ENCODE measurements at regions not wholly inside any gene's neighbourhood (a gene's known extent, or its start where the extent isn't known, plus 50 kb on each side); places are given as distances from the start of the nearest gene placed in this dataset.
"Not testable (repeated sequence)": the region's sequence is repeated elsewhere in the genome, so short reads cannot be mapped to it uniquely, and the experiment has no call there.

- not testable (repeated sequence) for DNase-seq (ENCODE audit: extremely low read depth, low read depth)
These were observed 460.1 kb upstream of the NRSN1 start for GRCh38 chr6:23665911-23666310.

GRCh38 chr6:23672737-23673136 is 453.3 kb upstream of the NRSN1 start:
- DNase-seq (ENCODE audit: extremely low read depth, low read depth) = no peak

- DNase-seq (ENCODE audit: extremely low read depth, low read depth) = no peak
These were observed 447.4 kb upstream of the NRSN1 start for GRCh38 chr6:23678626-23679025.

GRCh38 chr6:23681743-23682142 is 444.3 kb upstream of the NRSN1 start:
- no peak for DNase-seq (ENCODE audit: extremely low read depth, low read depth)

- no peak for DNase-seq (ENCODE audit: extremely low read depth, low read depth)
These were observed 437.4 kb upstream of the NRSN1 start for GRCh38 chr6:23688650-23689049.

GRCh38 chr6:23690453-23691049 is 435.5 kb upstream of the NRSN1 start:
- no peak for DNase-seq (ENCODE audit: extremely low read depth, low read depth)

GRCh38 chr6:23692184-23692583 is 433.8 kb upstream of the NRSN1 start:
- DNase-seq (ENCODE audit: extremely low read depth, low read depth) = no peak

- no peak for DNase-seq (ENCODE audit: extremely low read depth, low read depth)
These were observed 429.0 kb upstream of the NRSN1 start for GRCh38 chr6:23696992-23697391.

- no peak for DNase-seq (ENCODE audit: extremely low read depth, low read depth)
These were observed 421.4 kb upstream of the NRSN1 start for GRCh38 chr6:23704479-23705052.

- DNase-seq (ENCODE audit: extremely low read depth, low read depth) = no peak
These were observed 420.3 kb upstream of the NRSN1 start for GRCh38 chr6:23705697-23706096.

- DNase-seq (ENCODE audit: extremely low read depth, low read depth) = no peak
These were observed 413.3 kb upstream of the NRSN1 start for GRCh38 chr6:23712756-23713155.

- DNase-seq (ENCODE audit: extremely low read depth, low read depth) = no peak
These were observed 412.8 kb upstream of the NRSN1 start for GRCh38 chr6:23713211-23713610.

- no peak for DNase-seq (ENCODE audit: extremely low read depth, low read depth)
These were observed 397.3 kb upstream of the NRSN1 start for GRCh38 chr6:23728707-23729106.

GRCh38 chr6:23731609-23732008 is 394.4 kb upstream of the NRSN1 start:
- DNase-seq (ENCODE audit: extremely low read depth, low read depth) = no peak

GRCh38 chr6:23732521-23732920 is 393.5 kb upstream of the NRSN1 start:
- DNase-seq (ENCODE audit: extremely low read depth, low read depth) = no peak

- DNase-seq (ENCODE audit: extremely low read depth, low read depth) = no peak
These were observed 390.9 kb upstream of the NRSN1 start for GRCh38 chr6:23735151-23735550.

GRCh38 chr6:23736577-23736976 is 389.4 kb upstream of the NRSN1 start:
- DNase-seq (ENCODE audit: extremely low read depth, low read depth) = no peak

GRCh38 chr6:23747239-23747638 is 378.8 kb upstream of the NRSN1 start:
- no peak for DNase-seq (ENCODE audit: extremely low read depth, low read depth)

GRCh38 chr6:23752414-23752813 is 373.6 kb upstream of the NRSN1 start:
- DNase-seq (ENCODE audit: extremely low read depth, low read depth) = no peak

GRCh38 chr6:23754197-23754596 is 371.8 kb upstream of the NRSN1 start:
- DNase-seq (ENCODE audit: extremely low read depth, low read depth) = no peak

GRCh38 chr6:23775127-23775526 is 350.9 kb upstream of the NRSN1 start:
- no peak for DNase-seq (ENCODE audit: extremely low read depth, low read depth)

GRCh38 chr6:23783901-23784300 is 342.1 kb upstream of the NRSN1 start:
- no peak for DNase-seq (ENCODE audit: extremely low read depth, low read depth)
